ENCODE measurements at regions not wholly inside any gene's neighbourhood (a gene's known extent, or its start where the extent isn't known, plus 50 kb on each side); places are given as distances from the start of the nearest gene placed in this dataset.
"Not testable (repeated sequence)": the region's sequence is repeated elsewhere in the genome, so short reads cannot be mapped to it uniquely, and the experiment has no call there.

DNA sequence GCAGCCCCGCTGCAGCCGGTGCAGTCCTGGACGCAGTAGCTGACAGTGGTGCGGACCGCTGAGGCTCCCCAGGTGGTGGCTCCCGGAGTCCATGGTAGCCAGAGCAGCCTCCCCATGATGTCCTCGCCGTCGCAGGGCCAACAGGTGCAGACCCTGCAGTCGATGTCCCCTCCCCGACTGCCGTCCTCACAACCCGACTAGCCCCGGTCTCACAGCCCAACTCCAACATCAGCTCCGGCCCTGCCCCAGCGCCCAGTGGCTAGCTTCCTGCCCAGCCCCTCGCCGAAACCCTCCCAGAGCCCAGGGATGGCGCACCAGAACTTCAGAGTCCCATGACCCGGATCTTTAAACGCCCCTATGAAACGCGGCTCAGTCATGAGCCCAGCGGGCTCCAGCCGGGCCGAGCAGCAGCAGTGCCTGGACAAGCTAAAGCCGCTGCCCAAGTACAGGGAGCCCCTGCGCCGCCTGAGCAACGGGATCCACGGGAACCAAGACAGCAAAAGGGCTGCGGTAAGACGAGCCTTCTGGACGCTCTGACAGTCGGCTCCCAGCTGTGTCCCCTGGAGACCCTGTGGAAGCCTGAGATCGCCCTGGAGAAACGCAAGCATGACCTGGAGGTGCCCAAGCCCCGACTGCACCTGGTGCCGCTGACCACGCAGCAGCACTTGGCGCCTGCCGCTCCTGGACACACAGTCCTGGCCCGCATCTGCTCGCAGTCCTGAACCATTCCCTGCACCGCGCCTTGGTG is 53.8 kb upstream of the TUBA3E start:
- DNase-seq (ENCODE audit: low spot score): no peak

DNA sequence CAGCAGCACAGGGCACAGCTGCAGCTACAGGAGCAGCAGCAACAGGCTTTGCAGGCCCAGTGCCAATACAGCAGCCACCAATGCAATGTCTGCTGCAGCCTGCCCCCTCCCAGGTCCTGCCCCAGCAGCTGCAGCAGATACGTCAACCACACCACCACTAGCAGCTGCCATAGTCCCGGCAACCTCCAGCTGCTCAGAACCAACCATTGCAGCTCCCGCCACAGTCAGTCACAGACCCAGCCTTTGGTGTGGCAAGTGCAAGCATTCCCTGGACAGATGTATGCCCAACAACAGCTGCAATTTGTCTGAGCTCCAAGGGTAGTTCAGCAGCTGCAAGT is 53.3 kb upstream of the TUBA3E start:
- DNase-seq (ENCODE audit: low spot score): no peak

DNA sequence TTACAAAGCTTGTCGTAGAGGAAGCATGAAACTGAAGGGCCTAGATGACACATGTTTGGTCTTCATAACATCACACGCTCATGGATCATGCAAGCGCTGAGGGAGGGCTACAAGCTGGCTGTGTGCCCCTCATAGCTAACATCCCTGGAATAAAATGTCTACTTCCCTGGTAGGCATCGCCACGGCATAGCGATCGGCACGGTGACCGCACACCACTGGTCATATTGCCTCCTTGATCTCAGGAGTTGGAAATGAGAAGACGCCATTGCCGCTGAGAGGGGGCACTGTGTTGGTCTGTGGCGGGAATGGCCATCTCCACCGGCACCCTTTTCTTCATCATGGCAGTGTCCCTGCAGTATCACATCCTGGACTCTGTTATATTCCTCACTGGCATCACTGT is 50.1 kb upstream of the TUBA3E start:
- not testable (repeated sequence) for DNase-seq (ENCODE audit: low spot score)
